Ovary (tissue), 3 donors: ENCODE measurements at regions not wholly inside any gene's neighbourhood (a gene's known extent, or its start where the extent isn't known, plus 50 kb on each side); places are given as distances from the start of the nearest gene placed in this dataset.

Experiments
- CTCF ChIP-seq, 3 donors: fragments of 450-650 bp in 2 of 3; fragments of 200-600 bp in 1 of 3; IDR thresholded peaks; one replicate each; pipeline versions ENCODE4 v1.5.1 to v1.8.0; 2016 to 2022; ENCODE audit warnings: antibody characterized with exemption in 3 of 3, mild to moderate bottlenecking in 1 of 3
- EP300 ChIP-seq: sonication (generic); formaldehyde crosslinking; IDR thresholded peaks from one replicate; pipeline ENCODE4 v1.6.1; 2017; ENCODE audit warnings: antibody characterized with exemption
- POLR2A ChIP-seq: fragments of 450-650 bp; IDR thresholded peaks from one replicate; pipeline ENCODE4 v1.6.1; 2017; ENCODE audit warnings: antibody characterized with exemption, mild to moderate bottlenecking, moderate library complexity
- donor health status: DM: no; HTN: no; CAD: no.

GRCh38 chr2:192254444-192254843 is 59.7 kb upstream of the TMEFF2 start:
- TF ChIP-seq CTCF (IDR thresholded peaks at IDR 0.05) (no peak), POLR2A (no peak), EP300 (no peak)
